SK-N-SH (cell line): ENCODE measurements at regions not wholly inside any gene's neighbourhood (a gene's known extent, or its start where the extent isn't known, plus 50 kb on each side); places are given as distances from the start of the nearest gene placed in this dataset.

Experiments used
- CTCF ChIA-PET: fragments of 300-600, 350-600 bp; formaldehyde crosslinking; extraction: SDS; loops from one replicate; lab custom pipeline; 2021; lab: Yijun Ruan, JAX
- POLR2A ChIA-PET: fragments of 350-600 bp; sonication (Branson Sonifier 250); formaldehyde crosslinking; extraction: SDS; loops from one replicate; lab custom pipeline; 2020; ENCODE audit warnings: antibody characterized with exemption, inconsistent platforms; lab: Yijun Ruan, JAX
- DNase-seq: peaks from one replicate; pipeline ENCODE4 v3.0.0; 2012
- H2AFZ ChIP-seq: fragments of 200-600 bp; sonication (generic); 2 replicates; pipeline ENCODE4 v1.8.1; 2016; ENCODE audit warnings: antibody characterized with exemption, mild to moderate bottlenecking, low read depth
- H3F3A ChIP-seq: fragments of 200-600 bp; sonication (generic); replicated peaks from 2 replicates; pipeline ENCODE3; 2016; ENCODE audit warnings: antibody characterized with exemption, mild to moderate bottlenecking; ENCODE audit not compliant: insufficient read depth
- H3K27ac ChIP-seq, 2 experiments: fragments of 200-500 bp in 1 of 2; fragments of 200-600 bp in 1 of 2; sonication (Bioruptor generic) in 1 of 2; sonication (generic), shearing (Covaris generic) in 1 of 2; 2 replicates each; pipeline versions ENCODE4 v1.5.1 to v1.6.1; 2014 to 2016; ENCODE audit warnings: low read depth in 2 of 2, inconsistent platforms in 1 of 2, low read length in 1 of 2, mild to moderate bottlenecking in 1 of 2, mixed read lengths in 1 of 2
- H3K27me3 ChIP-seq: fragments of 200-600 bp; sonication (generic), shearing (Covaris generic); 2 replicates; pipeline ENCODE4 v1.6.1; 2016; ENCODE audit warnings: mixed run types; ENCODE audit not compliant: insufficient read depth
- H3K36me3 ChIP-seq, 2 experiments: fragments of 200-500 bp in 1 of 2; fragments of 200-600 bp in 1 of 2; sonication (Bioruptor generic) in 1 of 2; sonication (generic) in 1 of 2; replicated peaks in 1 of 2; 2 replicates each; pipeline versions ENCODE3 to v1.5.1; 2014 to 2016; ENCODE audit warnings: low read length in 1 of 2, mild to moderate bottlenecking in 1 of 2; ENCODE audit not compliant: insufficient read depth in 2 of 2, control insufficient read depth in 1 of 2
- H3K4me1 ChIP-seq, 2 experiments: fragments of 200-500 bp in 1 of 2; fragments of 200-600 bp in 1 of 2; sonication (Bioruptor generic) in 1 of 2; sonication (generic), shearing (Covaris generic) in 1 of 2; 2 replicates each; pipeline versions ENCODE4 v1.5.1 to v1.6.1; 2014 to 2016; ENCODE audit warnings: low read depth in 1 of 2, low read length in 1 of 2, mixed run types in 1 of 2; ENCODE audit not compliant: insufficient read depth in 2 of 2, control insufficient read depth in 1 of 2
- H3K4me2 ChIP-seq: fragments of 200-600 bp; sonication (generic), shearing (Covaris generic); 2 replicates; pipeline ENCODE4 v1.6.1; 2017; ENCODE audit warnings: mixed run types
- H3K4me3 ChIP-seq, 2 experiments: fragments of 200-500 bp in 1 of 2; fragments of 200-600 bp in 1 of 2; sonication (Bioruptor generic) in 1 of 2; sonication (generic), shearing (Covaris generic) in 1 of 2; 2 replicates each; pipeline versions ENCODE4 v1.5.1 to v1.8.1; 2014 to 2016; ENCODE audit warnings: low read depth in 2 of 2, inconsistent platforms in 1 of 2, low read length in 1 of 2, mild to moderate bottlenecking in 1 of 2, mixed read lengths in 1 of 2, moderate library complexity in 1 of 2
- H3K79me2 ChIP-seq: fragments of 200-600 bp; sonication (generic); 2 replicates; pipeline ENCODE4 v1.8.1; 2017; ENCODE audit warnings: mild to moderate bottlenecking; ENCODE audit not compliant: insufficient read depth
- H3K9ac ChIP-seq: fragments of 200-600 bp; sonication (generic); 2 replicates; pipeline ENCODE4 v1.6.1; 2017; ENCODE audit warnings: mixed run types
- H3K9me2 ChIP-seq: fragments of 200-600 bp; sonication (generic); 2 replicates; pipeline ENCODE4 v1.6.1; 2017; ENCODE audit warnings: mixed run types
- H3K9me3 ChIP-seq: fragments of 200-600 bp; sonication (generic); 2 replicates; pipeline ENCODE4 v1.6.1; 2017; ENCODE audit warnings: mixed run types, mild to moderate bottlenecking, moderate library complexity
- H4K20me1 ChIP-seq: fragments of 200-600 bp; sonication (generic); 2 replicates; pipeline ENCODE4 v1.6.1; 2017; ENCODE audit warnings: mild to moderate bottlenecking, mixed run types; ENCODE audit not compliant: insufficient read depth
- CTCF ChIP-seq: fragments of 200-600 bp; sonication (generic); IDR thresholded peaks from 2 replicates; pipeline ENCODE4 v1.6.1; 2017; ENCODE audit warnings: antibody characterized with exemption, mild to moderate bottlenecking, moderate library complexity
- IRF3 ChIP-seq: fragments of 150-350 bp; IDR thresholded peaks from 2 replicates; pipeline ENCODE4 v1.6.1; 2016; ENCODE audit warnings: mild to moderate bottlenecking, low read depth, low read length
- MAX ChIP-seq: IDR thresholded peaks from 2 replicates; pipeline ENCODE4 v1.4.0; 2012; ENCODE audit warnings: low read depth
- MXI1 ChIP-seq: IDR thresholded peaks from 2 replicates; pipeline ENCODE4 v1.6.1; 2012; ENCODE audit warnings: mild to moderate bottlenecking, low read depth, low read length, improper control_type of control experiment
- NRF1 ChIP-seq: IDR thresholded peaks from 2 replicates; pipeline ENCODE4 v1.6.1; 2012; ENCODE audit warnings: low read depth, mild to moderate bottlenecking, low read length
- RAD21 ChIP-seq: IDR thresholded peaks from 2 replicates; pipeline ENCODE4 v1.6.1; 2012; ENCODE audit warnings: mild to moderate bottlenecking, low read length
- TEAD4 ChIP-seq: IDR thresholded peaks from 2 replicates; pipeline ENCODE4 v1.4.0; 2012; ENCODE audit warnings: mild to moderate bottlenecking, borderline replicate concordance; ENCODE audit not compliant: insufficient read depth
- YY1 ChIP-seq: IDR thresholded peaks from 2 replicates; pipeline ENCODE4 v1.4.0; 2012; ENCODE audit warnings: low read depth, mild to moderate bottlenecking
- ZBTB33 ChIP-seq: IDR thresholded peaks from 2 replicates; pipeline ENCODE4 v1.4.0; 2012; ENCODE audit warnings: low read depth, borderline replicate concordance
- WGBS: methylation state at CpG from one replicate; pipeline ENCODE4 v1.1.6; 2017; ENCODE audit warnings: low lambda C conversion rate; 5-methylcytosine and 5-hydroxymethylcytosine counted together
- small RNA-seq, 7 experiments: library from RNA; depleted of rRNA; stranded (forward); fragments of <200 nt; gene quantifications; one replicate each; pipeline ENCODE3, GENCODE V24; 2012

- Histone ChIP-seq H3K36me3 (no peaks in the 10 kb centered on the region), H3K9me2 (no peaks in the 10 kb centered on the region), H3K4me2 (no peak overlapping the region), H3K4me3 (no peak overlapping the region), H4K20me1 (no peaks in the 10 kb centered on the region), H3K9ac (no peak overlapping the region), H3K4me1 (no peaks in the 10 kb centered on the region)
- CTCF ChIA-PET: interaction anchor here (0.6 kb wide), 2 partner anchors 9 to 18 kb away, joined by 3 to 4 read pairs; no protein-coding TSS in a partner anchor
- 44% methylated on average over 7 of the region's 7 CpGs for WGBS
- DNase-seq: peak; percentile 47
- TF ChIP-seq CTCF: no peak
- no peak for TF ChIP-seq IRF3
- TF ChIP-seq TEAD4: no peak
- TF ChIP-seq MXI1: no peak
- TF ChIP-seq RAD21: peak; percentile 48; the same call in 1 of the 2 replicates
- TF ChIP-seq, all 33 proteins: peak for 1
- H3K9me3 ChIP-seq: no peaks in the 10 kb centered on the region
- no peak overlapping the region for H2AFZ ChIP-seq
- no peaks in the 10 kb centered on the region for H3K27me3 ChIP-seq
- no peaks in the 10 kb centered on the region for H3F3A ChIP-seq
- H3K27ac ChIP-seq: no peak overlapping the region
- no peaks in the 10 kb centered on the region for H3K79me2 ChIP-seq
- POLR2A ChIA-PET: interaction anchor here (0.6 kb wide), 1 partner anchor 405 kb away, joined by 3 read pairs; no protein-coding TSS in a partner anchor
Observed at GRCh38 chr20:43243672-43244269, 54.1 kb upstream of the PTPRT start.

GRCh38 chr20:43241057-43241702 is 51.5 kb upstream of the PTPRT start:
- no peaks in the 10 kb centered on the region for H4K20me1 ChIP-seq
- WGBS: 6% methylated on average over 3 of the region's 3 CpGs

More at GRCh38 chr20:43241057-43241702, 51.5 kb upstream of the PTPRT start:
- H3K27me3 ChIP-seq: no peaks in the 10 kb centered on the region
- ChIA-PET POLR2A (no interaction called here), CTCF (no interaction called here)
- H3K9ac ChIP-seq: no peak overlapping the region
- TF ChIP-seq ZBTB33 (no peak), NRF1 (no peak), YY1 (no peak), MAX (no peak)
- no peaks in the 10 kb centered on the region for H3F3A ChIP-seq
- no peaks in the 10 kb centered on the region for H3K9me2 ChIP-seq
- no peak overlapping the region for H3K27ac ChIP-seq
- no peak overlapping the region for H3K4me3 ChIP-seq
- no peak overlapping the region for H2AFZ ChIP-seq
- no peak overlapping the region for H3K4me2 ChIP-seq
- no peak for DNase-seq
- H3K9me3 ChIP-seq: no peaks in the 10 kb centered on the region
- no peaks in the 10 kb centered on the region for H3K79me2 ChIP-seq
- H3K4me1 ChIP-seq: no peaks in the 10 kb centered on the region
- no peaks in the 10 kb centered on the region for H3K36me3 ChIP-seq

Small RNA genes lying in the stretch of these regions (small RNA-seq; reads per million reads assigned to genes)
- gene RF00426: 0 reads per million in 7 experiments
